ENCODE measurements at regions not wholly inside any gene's neighbourhood (a gene's known extent, or its start where the extent isn't known, plus 50 kb on each side); places are given as distances from the start of the nearest gene placed in this dataset.

DNA sequence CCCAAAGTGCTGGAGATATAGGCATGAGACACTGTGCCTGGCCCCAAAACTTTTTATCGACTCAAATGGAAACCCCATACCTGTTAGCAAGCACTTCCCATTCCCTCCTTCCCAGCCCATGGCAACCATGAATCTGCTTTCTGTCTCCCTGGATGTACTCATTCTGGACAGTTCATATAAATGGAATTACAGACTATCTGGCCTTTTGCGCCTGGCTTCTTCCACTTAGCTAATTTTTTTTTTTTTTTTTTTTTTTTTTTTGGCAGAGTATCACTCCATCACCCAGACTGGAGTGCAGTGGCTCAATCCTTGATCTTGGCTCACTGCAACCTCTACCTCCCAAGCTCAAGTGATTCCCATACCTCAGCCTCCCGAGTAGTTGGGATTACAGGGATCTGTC lies 134.5 kb upstream of the MED13L start:
- no peak for DNase-seq
- no peaks in the 10 kb centered on the region for H3K27me3 ChIP-seq (ENCODE audit: control insufficient read depth in 3 of 3, insufficient read depth in 3 of 3, low read length in 3 of 3)
- H3K4me1 ChIP-seq (ENCODE audit: control insufficient read depth in 3 of 3, insufficient read depth in 2 of 3, low read depth in 1 of 3, low read length in 2 of 3), result peaks cover 0 to 7% (median 0%) of the 10 kb centered on the region in 3 donors
- H3K9me3 ChIP-seq (ENCODE audit: control insufficient read depth in 2 of 2, insufficient read depth in 1 of 2, low read depth in 1 of 2, low read length in 1 of 2), result no peaks in the 10 kb centered on the region
- 85 to 96% (median 93%) methylated on average over 3 of the region's 3 CpGs for WGBS, 3 donors
- no peak for FAIRE-seq
- H3K27ac ChIP-seq (ENCODE audit: low read depth in 1 of 3, low read length in 2 of 3), result no peak overlapping the region
- H3K36me3 ChIP-seq (ENCODE audit: control insufficient read depth in 3 of 3, insufficient read depth in 2 of 3, low read depth in 1 of 3, low read length in 3 of 3), result no peaks in the 10 kb centered on the region
- H3K4me3 ChIP-seq (ENCODE audit: low read depth in 1 of 3, low read length in 3 of 3), result no peak overlapping the region

GRCh38 chr12:116414891-116415290 lies 137.4 kb upstream of the MED13L start:
- DNase-seq (no peak), FAIRE-seq (no peak)
- 85 to 88% (median 86%) methylated on average over 12 of the region's 12 CpGs for WGBS, 3 donors
- no peak overlapping the region for H3K4me3 ChIP-seq (ENCODE audit: low read depth in 1 of 3, low read length in 3 of 3)
- no peaks in the 10 kb centered on the region for H3K36me3 ChIP-seq (ENCODE audit: control insufficient read depth in 3 of 3, insufficient read depth in 2 of 3, low read depth in 1 of 3, low read length in 3 of 3)
- peaks cover 0 to 3% (median 0%) of the 10 kb centered on the region in 3 donors for H3K4me1 ChIP-seq (ENCODE audit: control insufficient read depth in 3 of 3, insufficient read depth in 2 of 3, low read depth in 1 of 3, low read length in 2 of 3)
- no peaks in the 10 kb centered on the region for H3K9me3 ChIP-seq (ENCODE audit: control insufficient read depth in 2 of 2, insufficient read depth in 1 of 2, low read depth in 1 of 2, low read length in 1 of 2)
- H3K27ac ChIP-seq (ENCODE audit: low read depth in 1 of 3, low read length in 2 of 3), result no peak overlapping the region
- no peaks in the 10 kb centered on the region for H3K27me3 ChIP-seq (ENCODE audit: control insufficient read depth in 3 of 3, insufficient read depth in 3 of 3, low read length in 3 of 3)

GRCh38 chr12:116415408-116416108 lies 138.1 kb upstream of the MED13L start:
- no peak for FAIRE-seq
- Histone ChIP-seq H3K36me3 (ENCODE audit: control insufficient read depth in 3 of 3, insufficient read depth in 2 of 3, low read depth in 1 of 3, low read length in 3 of 3) (no peaks in the 10 kb centered on the region), H3K27me3 (ENCODE audit: control insufficient read depth in 3 of 3, insufficient read depth in 3 of 3, low read length in 3 of 3) (no peaks in the 10 kb centered on the region), H3K27ac (ENCODE audit: low read depth in 1 of 3, low read length in 2 of 3) (no peak overlapping the region), H3K9me3 (ENCODE audit: control insufficient read depth in 2 of 2, insufficient read depth in 1 of 2, low read depth in 1 of 2, low read length in 1 of 2) (no peaks in the 10 kb centered on the region), H3K4me1 (ENCODE audit: control insufficient read depth in 3 of 3, insufficient read depth in 2 of 3, low read depth in 1 of 3, low read length in 2 of 3) (peaks cover 0 to 3% (median 0%) of the 10 kb centered on the region in 3 donors), H3K4me3 (ENCODE audit: low read depth in 1 of 3, low read length in 3 of 3) (no peak overlapping the region)
- 91 to 93% (median 93%) methylated on average over 21 of the region's 21 CpGs for WGBS, 3 donors
- no peak for DNase-seq

- no peaks in the 10 kb centered on the region for H3K36me3 ChIP-seq (ENCODE audit: control insufficient read depth in 3 of 3, insufficient read depth in 2 of 3, low read depth in 1 of 3, low read length in 3 of 3)
- H3K27me3 ChIP-seq (ENCODE audit: control insufficient read depth in 3 of 3, insufficient read depth in 3 of 3, low read length in 3 of 3), result no peaks in the 10 kb centered on the region
- DNase-seq (no peak), FAIRE-seq (no peak)
- WGBS, 3 donors, result 36 to 63% (median 48%) methylated on average over 3 of the region's 3 CpGs
- H3K9me3 ChIP-seq (ENCODE audit: control insufficient read depth in 2 of 2, insufficient read depth in 1 of 2, low read depth in 1 of 2, low read length in 1 of 2), result no peaks in the 10 kb centered on the region
- no peak overlapping the region for H3K4me3 ChIP-seq (ENCODE audit: low read depth in 1 of 3, low read length in 3 of 3)
- H3K4me1 ChIP-seq (ENCODE audit: control insufficient read depth in 3 of 3, insufficient read depth in 2 of 3, low read depth in 1 of 3, low read length in 2 of 3), result peaks cover 0 to 3% (median 0%) of the 10 kb centered on the region in 3 donors
- no peak overlapping the region for H3K27ac ChIP-seq (ENCODE audit: low read depth in 1 of 3, low read length in 2 of 3)
These were observed 138.7 kb upstream of the MED13L start for GRCh38 chr12:116416166-116416565.

- FAIRE-seq, result no peak
- H3K27me3 ChIP-seq (ENCODE audit: control insufficient read depth in 3 of 3, insufficient read depth in 3 of 3, low read length in 3 of 3), result no peaks in the 10 kb centered on the region
- H3K4me3 ChIP-seq (ENCODE audit: low read depth in 1 of 3, low read length in 3 of 3), result no peak overlapping the region
- 88 to 90% (median 89%) methylated on average over 9 of the region's 9 CpGs for WGBS, 3 donors
- no peak overlapping the region for H3K27ac ChIP-seq (ENCODE audit: low read depth in 1 of 3, low read length in 2 of 3)
- H3K36me3 ChIP-seq (ENCODE audit: control insufficient read depth in 3 of 3, insufficient read depth in 2 of 3, low read depth in 1 of 3, low read length in 3 of 3), result no peaks in the 10 kb centered on the region
- no peak for DNase-seq
- H3K9me3 ChIP-seq (ENCODE audit: control insufficient read depth in 2 of 2, insufficient read depth in 1 of 2, low read depth in 1 of 2, low read length in 1 of 2), result peaks cover 0 to 12% of the 10 kb centered on the region in 2 donors
- peaks cover 0 to 10% (median 0%) of the 10 kb centered on the region in 3 donors for H3K4me1 ChIP-seq (ENCODE audit: control insufficient read depth in 3 of 3, insufficient read depth in 2 of 3, low read depth in 1 of 3, low read length in 2 of 3)
These were observed 140.6 kb upstream of the MAP1LC3B2 start for GRCh38 chr12:116418551-116418950.

DNA sequence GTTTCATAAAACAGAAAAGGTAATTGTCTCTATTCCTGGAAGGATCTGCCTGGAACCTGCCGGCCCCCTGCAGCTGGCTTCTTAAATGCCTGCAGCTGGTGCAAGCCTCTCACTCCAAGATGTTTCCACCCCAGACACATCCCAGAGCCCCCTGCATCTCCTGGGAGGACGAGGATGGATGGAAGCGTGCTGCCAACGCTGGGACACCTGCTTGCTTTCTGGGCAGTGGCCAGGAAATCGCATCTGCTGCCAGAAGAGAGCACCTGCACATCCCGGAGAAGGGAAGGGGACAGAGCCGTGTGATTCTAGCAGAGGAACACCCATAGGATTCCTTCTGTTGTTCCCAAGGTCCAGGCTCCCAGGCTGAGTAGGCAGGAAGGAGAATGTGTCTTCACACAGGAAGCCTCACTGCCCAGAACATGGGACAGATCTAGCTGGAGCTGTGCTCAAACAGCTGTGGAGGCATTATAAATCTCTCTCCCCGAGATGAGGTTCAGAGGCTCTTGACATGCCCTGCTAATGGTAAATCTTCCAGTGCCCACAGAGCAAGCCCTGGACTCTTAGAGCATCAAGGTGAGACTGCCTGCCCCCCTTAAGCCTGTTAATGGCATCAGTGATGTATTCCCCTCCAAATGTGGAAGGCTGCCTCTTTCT lies 138.8 kb upstream of the MAP1LC3B2 start:
- WGBS, 3 donors, result 24 to 41% (median 35%) methylated on average over 8 of the region's 8 CpGs
- no peak overlapping the region for H3K4me3 ChIP-seq (ENCODE audit: low read depth in 1 of 3, low read length in 3 of 3)
- H3K9me3 ChIP-seq (ENCODE audit: control insufficient read depth in 2 of 2, insufficient read depth in 1 of 2, low read depth in 1 of 2, low read length in 1 of 2), result peaks cover 0 to 12% of the 10 kb centered on the region in 2 donors
- DNase-seq (no peak), FAIRE-seq (no peak)
- H3K27ac ChIP-seq (ENCODE audit: low read depth in 1 of 3, low read length in 2 of 3), result no peak overlapping the region
- peaks cover 0 to 10% (median 0%) of the 10 kb centered on the region in 3 donors for H3K4me1 ChIP-seq (ENCODE audit: control insufficient read depth in 3 of 3, insufficient read depth in 2 of 3, low read depth in 1 of 3, low read length in 2 of 3)
- H3K27me3 ChIP-seq (ENCODE audit: control insufficient read depth in 3 of 3, insufficient read depth in 3 of 3, low read length in 3 of 3), result no peaks in the 10 kb centered on the region
- no peaks in the 10 kb centered on the region for H3K36me3 ChIP-seq (ENCODE audit: control insufficient read depth in 3 of 3, insufficient read depth in 2 of 3, low read depth in 1 of 3, low read length in 3 of 3)

DNA sequence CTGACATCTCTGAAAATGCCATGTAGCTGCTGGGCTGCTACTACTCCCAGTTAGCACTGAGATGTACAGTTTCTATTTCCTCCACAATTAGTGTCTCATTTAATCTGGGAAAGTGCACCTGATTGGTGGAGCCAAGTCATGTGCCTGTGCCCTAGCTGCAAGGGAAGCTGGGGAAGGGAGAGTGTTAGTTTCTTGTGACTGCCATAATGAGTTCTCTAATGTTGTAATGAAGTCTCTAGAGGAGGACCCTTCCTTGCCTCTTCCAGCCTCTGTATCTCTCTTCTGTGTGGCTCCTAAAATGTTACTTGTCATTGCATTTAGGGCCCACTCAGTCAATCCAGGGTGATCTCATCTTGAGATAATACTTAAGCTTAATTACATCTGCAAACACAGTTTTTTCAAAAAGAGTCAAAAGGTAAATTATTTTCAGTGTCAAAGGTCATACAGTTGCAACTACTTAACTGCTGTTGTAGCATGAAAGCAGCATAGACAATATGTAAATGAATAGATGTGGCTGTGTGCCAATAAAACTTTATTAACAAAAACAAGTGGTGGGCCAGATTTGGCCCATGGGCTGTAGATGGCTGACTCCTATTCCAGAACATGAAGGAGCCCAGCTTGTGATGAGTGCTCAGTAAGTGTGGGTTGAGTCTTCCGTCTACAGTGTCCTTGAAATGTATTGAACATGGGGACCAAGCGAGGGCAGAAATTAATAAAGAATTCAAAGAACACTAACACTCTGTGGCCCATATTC lies 137.2 kb upstream of the MAP1LC3B2 start:
- peaks cover 0 to 7% (median 0%) of the 10 kb centered on the region in 3 donors for H3K4me1 ChIP-seq (ENCODE audit: control insufficient read depth in 3 of 3, insufficient read depth in 2 of 3, low read depth in 1 of 3, low read length in 2 of 3)
- 96 to 100% (median 96%) methylated on average over 2 of the region's 2 CpGs for WGBS, 3 donors
- FAIRE-seq (no peak), DNase-seq (no peak)
- H3K4me3 ChIP-seq (ENCODE audit: low read depth in 1 of 3, low read length in 3 of 3), result no peak overlapping the region
- no peaks in the 10 kb centered on the region for H3K27me3 ChIP-seq (ENCODE audit: control insufficient read depth in 3 of 3, insufficient read depth in 3 of 3, low read length in 3 of 3)
- H3K36me3 ChIP-seq (ENCODE audit: control insufficient read depth in 3 of 3, insufficient read depth in 2 of 3, low read depth in 1 of 3, low read length in 3 of 3), result no peaks in the 10 kb centered on the region
- H3K27ac ChIP-seq (ENCODE audit: low read depth in 1 of 3, low read length in 2 of 3), result no peak overlapping the region
- peaks cover 0 to 12% of the 10 kb centered on the region in 2 donors for H3K9me3 ChIP-seq (ENCODE audit: control insufficient read depth in 2 of 2, insufficient read depth in 1 of 2, low read depth in 1 of 2, low read length in 1 of 2)

- no peaks in the 10 kb centered on the region for H3K27me3 ChIP-seq (ENCODE audit: control insufficient read depth in 3 of 3, insufficient read depth in 3 of 3, low read length in 3 of 3)
- peak overlapping the region in 1 of 3 donors; percentile 34 for H3K27ac ChIP-seq (ENCODE audit: low read depth in 1 of 3, low read length in 2 of 3)
- FAIRE-seq (no peak), DNase-seq (peak in 1 of 2 donors; percentile 69)
- WGBS, 3 donors, result 61 to 65% (median 65%) methylated on average over 4 of the region's 4 CpGs
- H3K9me3 ChIP-seq (ENCODE audit: control insufficient read depth in 2 of 2, insufficient read depth in 1 of 2, low read depth in 1 of 2, low read length in 1 of 2), result peaks cover 0 to 12% of the 10 kb centered on the region in 2 donors
- H3K4me3 ChIP-seq (ENCODE audit: low read depth in 1 of 3, low read length in 3 of 3), result no peak overlapping the region
- H3K4me1 ChIP-seq (ENCODE audit: control insufficient read depth in 3 of 3, insufficient read depth in 2 of 3, low read depth in 1 of 3, low read length in 2 of 3), result peaks cover 0 to 16% (median 0%) of the 10 kb centered on the region in 3 donors
- H3K36me3 ChIP-seq (ENCODE audit: control insufficient read depth in 3 of 3, insufficient read depth in 2 of 3, low read depth in 1 of 3, low read length in 3 of 3), result no peaks in the 10 kb centered on the region
These were observed 136.1 kb upstream of the MAP1LC3B2 start for GRCh38 chr12:116423094-116423493.

Data from small intestine (tissue), 7 donors.